MM.1S (cell line): ENCODE measurements at regions not wholly inside any gene's neighbourhood (a gene's known extent, or its start where the extent isn't known, plus 50 kb on each side); places are given as distances from the start of the nearest gene placed in this dataset.

Source experiments
- DNase-seq: peaks from one replicate; pipeline ENCODE4 v3.0.0-alpha.2; 2015
- H2AFZ ChIP-seq: fragments of 300-600 bp; sonication (generic); 2 replicates; pipeline ENCODE4 v1.6.0; 2016; ENCODE audit warnings: antibody characterized with exemption, low read length
- H3F3A ChIP-seq: fragments of 300-600 bp; sonication (generic); 2 replicates; pipeline ENCODE4 v1.6.1; 2016; ENCODE audit warnings: mild to moderate bottlenecking, antibody characterized with exemption, low read length, moderate library complexity, mixed read lengths; ENCODE audit not compliant: insufficient read depth
- H3K27ac ChIP-seq: fragments of 300-600 bp; sonication (generic); 2 replicates; pipeline ENCODE4 v1.5.1; 2016; ENCODE audit warnings: mild to moderate bottlenecking, low read length
- H3K27me3 ChIP-seq: fragments of 300-600 bp; sonication (generic); replicated peaks from 2 replicates; pipeline ENCODE4 v1.6.0; 2016; ENCODE audit warnings: low read length; ENCODE audit not compliant: insufficient read depth
- H3K36me3 ChIP-seq: fragments of 300-600 bp; sonication (generic); replicated peaks from 2 replicates; pipeline ENCODE4 v1.6.1; 2016; ENCODE audit warnings: mild to moderate bottlenecking, low read length, mixed read lengths; ENCODE audit not compliant: insufficient read depth
- H3K4me1 ChIP-seq: fragments of 300-600 bp; sonication (generic); 2 replicates; pipeline ENCODE4 v1.6.1; 2016; ENCODE audit warnings: low read length, mixed read lengths
- H3K4me2 ChIP-seq: fragments of 300-600 bp; sonication (generic); 2 replicates; pipeline ENCODE4 v1.6.0; 2016; ENCODE audit warnings: low read depth, low read length
- H3K4me3 ChIP-seq: fragments of 300-600 bp; sonication (generic); 2 replicates; pipeline ENCODE4 v1.5.1; 2016; ENCODE audit warnings: low read length, mixed read lengths
- H3K79me2 ChIP-seq: fragments of 300-600 bp; sonication (generic); 2 replicates; pipeline ENCODE4 v1.6.1; 2016; ENCODE audit warnings: mixed run types, low read length, mixed read lengths
- H3K9ac ChIP-seq: fragments of 300-600 bp; sonication (generic); 2 replicates; pipeline ENCODE4 v1.6.1; 2016; ENCODE audit warnings: low read length, mixed read lengths
- H3K9me2 ChIP-seq: fragments of 300-600 bp; sonication (generic); replicated peaks from 2 replicates; pipeline ENCODE4 v1.6.1; 2016; ENCODE audit warnings: mild to moderate bottlenecking, low read length, mixed read lengths; ENCODE audit not compliant: insufficient read depth
- H3K9me3 ChIP-seq: fragments of 300-600 bp; sonication (generic); replicated peaks from 2 replicates; pipeline ENCODE4 v1.6.1; 2016; ENCODE audit warnings: mild to moderate bottlenecking, low read length, mixed read lengths; ENCODE audit not compliant: insufficient read depth
- H4K20me1 ChIP-seq: fragments of 300-600 bp; sonication (generic); 2 replicates; pipeline ENCODE4 v1.6.1; 2016; ENCODE audit warnings: mild to moderate bottlenecking, low read length, moderate library complexity, mixed read lengths; ENCODE audit not compliant: insufficient read depth
- EZH2 ChIP-seq: fragments of 300-600 bp; sonication (generic); optimal IDR thresholded peaks from 2 replicates; pipeline ENCODE3; 2017; ENCODE audit warnings: low read depth, mild to moderate bottlenecking, antibody characterized with exemption, low read length, mixed read lengths
- EZH2phosphoT487 ChIP-seq: fragments of 300-600 bp; sonication (generic); IDR thresholded peaks from 2 replicates; pipeline ENCODE4 v1.6.1; 2018; ENCODE audit warnings: antibody characterized with exemption, low read length
- TF ChIP-seq, protein P1 (sequence below): fragments of 300-600 bp; sonication (generic); IDR thresholded peaks from 2 replicates; pipeline ENCODE4 v1.5.1; 2016; ENCODE audit warnings: antibody characterized with exemption, low read length, mixed read lengths

- no peaks in the 10 kb centered on the region for H3K79me2 ChIP-seq
- H4K20me1 ChIP-seq: no peaks in the 10 kb centered on the region
- H3K36me3 ChIP-seq: no peaks in the 10 kb centered on the region
- no peaks in the 10 kb centered on the region for H3F3A ChIP-seq
- TF ChIP-seq, protein P1, sequence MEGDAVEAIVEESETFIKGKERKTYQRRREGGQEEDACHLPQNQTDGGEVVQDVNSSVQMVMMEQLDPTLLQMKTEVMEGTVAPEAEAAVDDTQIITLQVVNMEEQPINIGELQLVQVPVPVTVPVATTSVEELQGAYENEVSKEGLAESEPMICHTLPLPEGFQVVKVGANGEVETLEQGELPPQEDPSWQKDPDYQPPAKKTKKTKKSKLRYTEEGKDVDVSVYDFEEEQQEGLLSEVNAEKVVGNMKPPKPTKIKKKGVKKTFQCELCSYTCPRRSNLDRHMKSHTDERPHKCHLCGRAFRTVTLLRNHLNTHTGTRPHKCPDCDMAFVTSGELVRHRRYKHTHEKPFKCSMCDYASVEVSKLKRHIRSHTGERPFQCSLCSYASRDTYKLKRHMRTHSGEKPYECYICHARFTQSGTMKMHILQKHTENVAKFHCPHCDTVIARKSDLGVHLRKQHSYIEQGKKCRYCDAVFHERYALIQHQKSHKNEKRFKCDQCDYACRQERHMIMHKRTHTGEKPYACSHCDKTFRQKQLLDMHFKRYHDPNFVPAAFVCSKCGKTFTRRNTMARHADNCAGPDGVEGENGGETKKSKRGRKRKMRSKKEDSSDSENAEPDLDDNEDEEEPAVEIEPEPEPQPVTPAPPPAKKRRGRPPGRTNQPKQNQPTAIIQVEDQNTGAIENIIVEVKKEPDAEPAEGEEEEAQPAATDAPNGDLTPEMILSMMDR: no peak
- TF ChIP-seq EZH2phosphoT487 (no peak), EZH2 (no peak)
- DNase-seq: no peak
- H3K9ac ChIP-seq: no peak overlapping the region
- H3K9me2 ChIP-seq: no peaks in the 10 kb centered on the region
- H3K27me3 ChIP-seq: no peaks in the 10 kb centered on the region
- H2AFZ ChIP-seq: no peak overlapping the region
- H3K27ac ChIP-seq: no peak overlapping the region
- H3K9me3 ChIP-seq: no peaks in the 10 kb centered on the region
- no peak overlapping the region for H3K4me2 ChIP-seq
- H3K4me3 ChIP-seq: no peak overlapping the region
- H3K4me1 ChIP-seq: no peaks in the 10 kb centered on the region
Measured at GRCh38 chr5:152912924-152913323, 507.8 kb upstream of the NMUR2 start.

DNA sequence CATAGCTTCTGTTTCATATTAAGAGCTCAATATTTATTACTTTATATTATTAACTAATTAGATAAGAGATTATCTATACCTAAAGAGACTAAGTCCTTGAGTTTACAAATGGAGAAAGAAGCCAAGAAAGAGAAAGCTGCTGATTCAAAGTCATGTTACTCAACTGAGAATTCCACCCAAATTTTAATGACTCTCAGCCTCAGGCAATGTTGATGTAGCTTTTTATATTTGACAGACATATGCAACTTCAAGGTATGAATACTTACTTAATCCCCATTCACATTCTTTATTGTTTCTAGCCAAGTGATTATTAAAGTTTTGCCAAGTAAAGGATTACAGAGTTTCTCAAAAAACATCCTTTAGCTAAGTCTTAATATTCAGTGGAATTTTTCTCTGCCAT is 527.5 kb upstream of the NMUR2 start:
- Histone ChIP-seq H3K4me3 (no peak overlapping the region), H3K27ac (no peak overlapping the region), H4K20me1 (no peaks in the 10 kb centered on the region), H3K36me3 (no peaks in the 10 kb centered on the region), H3K9ac (no peak overlapping the region), H3F3A (no peaks in the 10 kb centered on the region), H3K9me2 (no peaks in the 10 kb centered on the region), H3K79me2 (no peaks in the 10 kb centered on the region), H2AFZ (no peak overlapping the region), H3K4me1 (no peaks in the 10 kb centered on the region), H3K9me3 (no peaks in the 10 kb centered on the region), H3K27me3 (no peaks in the 10 kb centered on the region), H3K4me2 (no peak overlapping the region)
- TF ChIP-seq, protein P1: no peak
- no peak for TF ChIP-seq EZH2
- no peak for TF ChIP-seq EZH2phosphoT487
- DNase-seq: no peak

DNA sequence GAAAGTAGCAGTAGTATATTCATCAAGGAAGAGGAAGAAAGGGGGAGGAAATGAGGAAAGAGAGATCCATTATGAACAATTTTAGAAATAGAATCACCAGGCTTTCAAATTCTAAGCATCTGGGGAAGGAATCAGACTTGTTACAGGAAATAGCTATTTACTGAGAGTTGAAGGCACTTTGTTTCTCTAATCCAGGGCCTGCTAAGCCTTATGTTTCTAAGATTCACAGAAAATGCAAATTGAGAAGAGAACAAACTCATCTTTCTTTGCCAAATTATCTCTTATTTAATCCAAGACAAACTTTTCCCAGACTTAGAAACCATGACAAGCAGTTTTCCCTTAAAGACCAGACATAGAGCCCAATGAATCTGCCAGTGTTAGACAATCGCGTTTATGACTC is 528.0 kb upstream of the NMUR2 start:
- no peak for DNase-seq
- Histone ChIP-seq H3K79me2 (no peaks in the 10 kb centered on the region), H4K20me1 (no peaks in the 10 kb centered on the region), H3K9me3 (no peaks in the 10 kb centered on the region), H3K27ac (no peak overlapping the region), H3K27me3 (no peaks in the 10 kb centered on the region), H3F3A (no peaks in the 10 kb centered on the region), H3K36me3 (no peaks in the 10 kb centered on the region), H3K4me3 (no peak overlapping the region), H3K9me2 (no peaks in the 10 kb centered on the region), H2AFZ (no peak overlapping the region), H3K9ac (no peak overlapping the region), H3K4me1 (no peaks in the 10 kb centered on the region), H3K4me2 (no peak overlapping the region)
- TF ChIP-seq, protein P1: no peak
- TF ChIP-seq EZH2 (no peak), EZH2phosphoT487 (no peak)

DNA sequence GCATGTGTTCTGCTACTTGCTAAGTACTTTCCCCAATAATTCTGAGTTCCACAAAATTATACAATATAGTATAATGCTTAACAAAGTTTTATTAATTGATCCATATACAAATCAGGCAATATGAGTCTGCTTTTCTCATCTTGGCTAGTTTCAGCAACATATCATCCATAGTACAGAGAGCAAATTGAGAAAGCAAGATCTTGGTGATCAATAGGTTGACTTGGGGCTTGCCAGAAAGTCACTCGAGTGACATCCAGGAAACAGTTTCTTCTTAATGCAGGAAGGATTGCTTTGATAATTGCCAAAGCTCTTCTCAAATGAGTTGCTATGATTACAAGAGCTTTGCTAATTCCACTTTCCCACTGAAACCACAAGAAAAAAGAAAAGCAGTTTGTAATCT is 533.6 kb upstream of the NMUR2 start:
- Histone ChIP-seq H2AFZ (no peak overlapping the region), H3K4me3 (no peak overlapping the region), H3K36me3 (no peaks in the 10 kb centered on the region), H3K79me2 (no peaks in the 10 kb centered on the region), H3F3A (no peaks in the 10 kb centered on the region), H3K4me1 (no peaks in the 10 kb centered on the region), H4K20me1 (no peaks in the 10 kb centered on the region), H3K27me3 (no peaks in the 10 kb centered on the region), H3K27ac (no peak overlapping the region), H3K9me3 (no peaks in the 10 kb centered on the region), H3K4me2 (no peak overlapping the region), H3K9me2 (no peaks in the 10 kb centered on the region), H3K9ac (no peak overlapping the region)
- DNase-seq: no peak
- TF ChIP-seq, protein P1: no peak
- TF ChIP-seq EZH2phosphoT487: no peak
- no peak for TF ChIP-seq EZH2
